ENCODE measurements at regions not wholly inside any gene's neighbourhood (a gene's known extent, or its start where the extent isn't known, plus 50 kb on each side); places are given as distances from the start of the nearest gene placed in this dataset.

DNA sequence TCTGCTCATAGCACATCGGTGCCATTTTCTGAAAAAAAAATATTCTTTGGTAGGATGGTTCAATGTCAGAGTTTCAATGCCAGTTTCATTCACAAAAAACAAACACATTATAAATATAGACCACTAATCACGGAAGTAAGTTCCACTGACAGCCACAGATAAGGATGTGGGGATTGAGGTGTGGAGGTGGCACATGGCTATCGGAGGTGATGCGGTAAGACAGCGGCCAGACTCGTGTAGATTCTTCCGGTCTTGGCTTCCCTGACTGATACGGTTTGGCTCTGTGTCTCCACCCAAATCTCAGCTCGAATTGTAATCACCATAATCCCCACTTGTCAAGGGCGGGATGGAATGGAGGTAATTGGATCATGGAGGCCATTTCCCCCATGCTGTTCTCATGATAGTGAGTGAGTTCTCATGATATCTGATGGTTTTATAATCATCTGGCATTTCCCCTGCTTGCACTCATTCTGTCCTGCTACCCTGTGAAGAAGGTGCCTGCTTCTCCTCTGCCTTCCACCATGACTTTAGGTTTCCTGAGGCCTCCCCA lies 693.4 kb downstream of the VRK1 start:
- no peak for DNase-seq (ENCODE audit: low spot score in 2 of 2)
- H3K4me1 ChIP-seq, result no peaks in the 10 kb centered on the region
- H3K4me3 ChIP-seq, result no peak overlapping the region
- H3K9me3 ChIP-seq, result peaks cover 0 to 5% (median 0%) of the 10 kb centered on the region in 4 donors
- TF ChIP-seq POLR2A (IDR thresholded peaks at IDR 0.05), result no peak
- TF ChIP-seq EP300 (IDR thresholded peaks at IDR 0.05), result no peak
- TF ChIP-seq, protein P1, sequence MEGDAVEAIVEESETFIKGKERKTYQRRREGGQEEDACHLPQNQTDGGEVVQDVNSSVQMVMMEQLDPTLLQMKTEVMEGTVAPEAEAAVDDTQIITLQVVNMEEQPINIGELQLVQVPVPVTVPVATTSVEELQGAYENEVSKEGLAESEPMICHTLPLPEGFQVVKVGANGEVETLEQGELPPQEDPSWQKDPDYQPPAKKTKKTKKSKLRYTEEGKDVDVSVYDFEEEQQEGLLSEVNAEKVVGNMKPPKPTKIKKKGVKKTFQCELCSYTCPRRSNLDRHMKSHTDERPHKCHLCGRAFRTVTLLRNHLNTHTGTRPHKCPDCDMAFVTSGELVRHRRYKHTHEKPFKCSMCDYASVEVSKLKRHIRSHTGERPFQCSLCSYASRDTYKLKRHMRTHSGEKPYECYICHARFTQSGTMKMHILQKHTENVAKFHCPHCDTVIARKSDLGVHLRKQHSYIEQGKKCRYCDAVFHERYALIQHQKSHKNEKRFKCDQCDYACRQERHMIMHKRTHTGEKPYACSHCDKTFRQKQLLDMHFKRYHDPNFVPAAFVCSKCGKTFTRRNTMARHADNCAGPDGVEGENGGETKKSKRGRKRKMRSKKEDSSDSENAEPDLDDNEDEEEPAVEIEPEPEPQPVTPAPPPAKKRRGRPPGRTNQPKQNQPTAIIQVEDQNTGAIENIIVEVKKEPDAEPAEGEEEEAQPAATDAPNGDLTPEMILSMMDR (IDR thresholded peaks at IDR 0.05), result no peak
- no peaks in the 10 kb centered on the region for H3K27me3 ChIP-seq
- 85% methylated on average over 10 of the region's 10 CpGs for WGBS, 2 donors
- H3K27ac ChIP-seq, result no peak overlapping the region
- no peaks in the 10 kb centered on the region for H3K36me3 ChIP-seq

- H3K4me1 ChIP-seq, result no peaks in the 10 kb centered on the region
- H3K4me3 ChIP-seq, result no peak overlapping the region
- H3K36me3 ChIP-seq, result no peaks in the 10 kb centered on the region
- H3K27me3 ChIP-seq, result no peaks in the 10 kb centered on the region
- WGBS, 2 donors, result 68 to 82% methylated on average over 5 of the region's 5 CpGs
- TF ChIP-seq POLR2A (IDR thresholded peaks at IDR 0.05), result no peak
- TF ChIP-seq, protein P1 (IDR thresholded peaks at IDR 0.05), result no peak
- TF ChIP-seq EP300 (IDR thresholded peaks at IDR 0.05), result no peak
- DNase-seq (ENCODE audit: low spot score in 2 of 2), result no peak
- H3K27ac ChIP-seq, result no peak overlapping the region
- peaks cover 0 to 5% (median 0%) of the 10 kb centered on the region in 4 donors for H3K9me3 ChIP-seq
Measured at GRCh38 chr14:97491697-97492096, 694.5 kb downstream of the VRK1 start.

DNA sequence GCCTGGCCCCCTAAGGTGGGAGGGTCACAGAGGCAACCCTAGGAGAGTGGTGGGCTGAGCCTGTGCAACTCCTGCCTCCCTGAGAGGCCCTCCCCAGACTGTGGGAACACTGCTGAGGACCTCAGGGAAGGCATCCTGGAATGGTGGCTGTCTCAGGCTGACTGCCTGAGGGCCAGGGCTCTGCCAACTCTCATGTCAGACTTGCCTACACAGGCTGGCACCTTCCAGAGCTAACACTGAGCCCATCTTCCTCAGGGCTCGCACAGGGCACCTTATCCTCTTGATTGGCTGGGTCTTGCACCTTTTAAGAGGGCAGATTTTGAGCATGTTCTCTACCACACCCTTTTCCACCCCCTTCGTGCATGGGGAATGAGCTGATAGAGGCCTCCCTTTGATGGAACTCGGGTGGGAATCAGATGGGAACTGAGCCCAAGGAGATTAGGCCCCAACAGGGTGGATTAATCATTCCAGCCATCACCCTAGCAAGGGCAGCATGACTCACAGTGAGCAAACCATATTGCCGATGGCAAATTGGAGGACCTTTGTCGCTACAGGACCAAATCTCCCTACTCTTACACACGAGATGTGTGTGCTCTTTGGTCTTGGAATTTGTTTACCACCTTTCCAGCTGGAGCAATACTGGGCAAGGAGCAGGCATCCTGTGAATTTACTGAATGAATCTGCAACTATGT lies 702.8 kb downstream of the VRK1 start:
- 67 to 77% methylated on average over 6 of the region's 6 CpGs for WGBS, 2 donors
- no peak overlapping the region for H3K4me3 ChIP-seq

DNA sequence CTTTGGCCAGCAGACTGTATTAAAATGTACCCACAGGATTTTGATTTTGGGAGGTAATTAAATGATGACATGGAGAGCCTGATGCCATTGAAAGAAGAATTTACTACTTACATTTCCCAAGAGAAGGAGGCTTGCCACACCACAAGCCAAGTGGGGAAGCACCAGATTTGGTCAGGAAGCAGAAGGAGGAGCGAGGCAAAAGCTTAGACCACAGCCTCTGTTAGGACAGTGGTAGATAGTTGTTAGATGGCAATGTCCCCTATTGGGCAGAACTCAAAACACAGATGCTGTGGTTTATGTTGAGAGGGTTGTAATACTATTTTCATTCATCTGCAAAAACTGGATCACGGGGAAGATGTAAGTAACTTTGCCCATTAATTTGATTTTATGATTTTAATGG lies 709.4 kb downstream of the VRK1 start:
- no peak for DNase-seq (ENCODE audit: low spot score in 2 of 2)
- Histone ChIP-seq H3K27me3 (no peaks in the 10 kb centered on the region), H3K36me3 (no peaks in the 10 kb centered on the region), H3K27ac (no peak overlapping the region), H3K4me3 (no peak overlapping the region), H3K4me1 (no peaks in the 10 kb centered on the region), H3K9me3 (peaks cover 0 to 2% (median 0%) of the 10 kb centered on the region in 4 donors)
- TF ChIP-seq, protein P1 (IDR thresholded peaks at IDR 0.05), result no peak
- TF ChIP-seq POLR2A (IDR thresholded peaks at IDR 0.05), result no peak
- no peak for TF ChIP-seq EP300 (IDR thresholded peaks at IDR 0.05)
- 38 to 50% methylated on average over 2 of the region's 2 CpGs for WGBS, 2 donors

More for the DNA sequence above, 702.8 kb downstream of the VRK1 start:
- no peak overlapping the region for H3K27ac ChIP-seq
- TF ChIP-seq EP300 (IDR thresholded peaks at IDR 0.05) (no peak), POLR2A (IDR thresholded peaks at IDR 0.05) (no peak)
- TF ChIP-seq, protein P1 (IDR thresholded peaks at IDR 0.05), result no peak
- no peak for DNase-seq (ENCODE audit: low spot score in 2 of 2)
- H3K36me3 ChIP-seq, result no peaks in the 10 kb centered on the region
- H3K4me1 ChIP-seq, result no peaks in the 10 kb centered on the region
- no peaks in the 10 kb centered on the region for H3K27me3 ChIP-seq
- peaks cover 0 to 7% (median 0%) of the 10 kb centered on the region in 4 donors for H3K9me3 ChIP-seq

GRCh38 chr14:97513891-97514290 lies 716.7 kb downstream of the VRK1 start:
- no peaks in the 10 kb centered on the region for H3K4me1 ChIP-seq
- DNase-seq (ENCODE audit: low spot score in 2 of 2), result no peak
- H3K27me3 ChIP-seq, result no peaks in the 10 kb centered on the region
- no peaks in the 10 kb centered on the region for H3K36me3 ChIP-seq
- no peak overlapping the region for H3K4me3 ChIP-seq
- no peak for TF ChIP-seq POLR2A (IDR thresholded peaks at IDR 0.05)
- TF ChIP-seq EP300 (IDR thresholded peaks at IDR 0.05), result no peak
- TF ChIP-seq, protein P1 (IDR thresholded peaks at IDR 0.05), result no peak
- H3K27ac ChIP-seq, result no peak overlapping the region
- 82 to 86% methylated on average over 5 of the region's 5 CpGs for WGBS, 2 donors
- peaks cover 0 to 4% (median 0%) of the 10 kb centered on the region in 4 donors for H3K9me3 ChIP-seq
